ENCODE measurements at regions not wholly inside any gene's neighbourhood (a gene's known extent, or its start where the extent isn't known, plus 50 kb on each side); places are given as distances from the start of the nearest gene placed in this dataset.
"Not testable (repeated sequence)": the region's sequence is repeated elsewhere in the genome, so short reads cannot be mapped to it uniquely, and the experiment has no call there.

DNA sequence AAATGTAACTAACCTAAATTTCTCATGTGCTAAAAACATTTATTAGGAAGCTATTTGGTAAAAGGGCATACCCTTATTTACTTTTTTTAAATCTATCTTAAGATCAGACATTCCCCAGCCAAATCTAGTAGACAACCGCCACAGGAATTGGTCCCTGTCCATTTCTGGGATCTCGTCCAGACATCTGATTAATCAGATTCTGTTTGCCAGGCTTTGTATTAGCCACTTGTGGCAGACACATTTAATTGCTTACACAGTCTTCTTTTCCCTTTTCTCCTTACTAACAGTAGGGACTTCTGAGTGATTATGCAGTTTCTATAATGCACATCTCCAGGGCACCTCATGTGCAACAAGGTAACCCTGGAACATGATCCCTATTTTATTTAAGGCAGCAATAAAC is 449.0 kb upstream of the RGS18 start:
- intact Hi-C loops (cut with micrococcal nuclease) = no loop called here

DNA sequence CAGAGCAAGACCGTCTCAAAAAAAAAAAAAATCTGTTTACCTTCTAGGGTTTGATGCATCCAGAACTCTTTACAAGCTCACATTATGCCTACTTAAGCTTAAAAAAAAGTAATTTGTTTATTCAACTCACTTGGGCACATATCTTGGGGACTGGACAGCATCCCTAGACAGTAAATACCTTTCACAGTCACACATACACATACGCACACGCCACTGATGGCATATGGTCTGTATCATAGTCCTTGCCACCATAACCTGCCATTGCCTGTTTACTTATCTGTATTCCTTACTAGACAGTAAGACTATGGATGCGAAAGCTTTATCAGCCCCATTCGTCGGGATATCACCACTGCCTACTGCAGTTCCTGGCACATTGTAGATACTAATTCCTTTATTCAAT is 446.3 kb upstream of the RGS18 start:
- intact Hi-C loops (cut with micrococcal nuclease) = no loop called here

DNA sequence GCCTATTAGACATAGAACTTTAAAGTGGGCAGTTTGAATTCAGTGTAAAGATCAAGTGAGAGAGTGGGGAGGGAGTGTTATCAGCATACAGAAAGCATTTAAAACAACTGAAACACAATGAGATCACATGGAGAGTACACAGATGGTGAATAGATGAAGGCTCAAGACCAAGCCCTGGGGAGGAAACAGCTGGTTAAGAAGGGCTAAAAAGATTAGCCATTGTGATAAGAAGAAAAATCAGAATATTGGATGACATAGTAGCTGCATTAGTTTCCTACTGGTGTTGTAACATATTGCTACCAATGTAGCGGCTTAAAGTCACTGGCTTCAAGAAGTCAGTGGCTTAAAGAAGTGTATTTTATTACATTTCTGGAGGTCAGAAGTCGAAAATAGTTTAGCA is 443.4 kb upstream of the RGS18 start:
- intact Hi-C loops (cut with micrococcal nuclease) = no loop called here

DNA sequence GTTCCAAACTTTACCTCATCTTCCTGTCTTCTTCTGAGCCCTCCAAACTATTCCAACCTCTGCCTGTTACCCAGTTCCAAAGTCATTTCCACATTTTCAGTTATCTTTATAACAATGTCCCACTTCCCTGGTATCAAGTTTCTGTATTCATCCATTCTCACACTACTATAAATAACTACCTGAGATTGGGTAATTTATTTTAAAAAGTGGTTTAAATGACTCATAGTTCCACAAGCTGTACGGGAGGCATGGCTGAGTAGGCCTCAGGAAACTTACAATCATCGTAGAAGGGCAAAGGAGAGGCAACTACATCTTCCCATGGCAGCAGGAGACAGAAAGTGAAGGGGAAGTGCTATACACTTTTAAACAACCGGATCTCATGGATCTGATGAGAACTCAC is 428.5 kb upstream of the RGS18 start:
- intact Hi-C loops (cut with micrococcal nuclease) = no loop called here

DNA sequence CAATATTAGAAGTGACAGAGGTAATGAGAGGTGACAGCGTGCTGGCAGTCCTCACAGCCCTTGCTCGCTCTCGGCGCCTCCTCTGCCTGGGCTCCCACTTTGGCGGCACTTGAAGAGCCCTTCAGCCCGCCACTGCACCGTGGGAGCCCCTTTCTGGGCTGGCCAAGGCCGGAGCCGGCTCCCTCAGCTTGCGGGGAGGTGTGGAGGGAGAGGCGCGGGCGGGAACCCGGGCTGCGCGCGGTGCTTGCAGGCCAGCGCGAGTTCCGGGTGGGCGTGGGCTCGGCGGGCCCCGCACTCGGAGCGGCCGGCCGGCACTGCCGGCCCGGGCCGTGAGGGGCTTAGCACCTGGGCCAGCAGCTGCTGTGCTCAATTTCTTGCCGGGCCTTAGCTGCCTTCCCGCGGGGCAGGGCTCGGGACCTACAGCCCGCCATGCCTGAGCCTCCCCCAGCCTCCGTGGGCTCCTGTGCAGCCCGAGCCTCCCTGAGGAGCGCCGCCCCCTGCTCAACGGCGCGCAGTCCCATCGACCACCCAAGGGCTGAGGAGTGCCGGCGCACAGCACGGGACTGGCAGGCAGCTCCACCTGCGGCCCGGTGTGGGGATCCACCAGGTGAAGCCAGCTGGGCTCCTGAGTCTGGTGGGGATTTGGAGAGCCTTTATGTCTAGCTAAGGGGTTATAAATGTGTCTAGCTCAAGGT is 426.5 kb upstream of the RGS18 start:
- intact Hi-C loops (cut with micrococcal nuclease) = not testable (repeated sequence)

DNA sequence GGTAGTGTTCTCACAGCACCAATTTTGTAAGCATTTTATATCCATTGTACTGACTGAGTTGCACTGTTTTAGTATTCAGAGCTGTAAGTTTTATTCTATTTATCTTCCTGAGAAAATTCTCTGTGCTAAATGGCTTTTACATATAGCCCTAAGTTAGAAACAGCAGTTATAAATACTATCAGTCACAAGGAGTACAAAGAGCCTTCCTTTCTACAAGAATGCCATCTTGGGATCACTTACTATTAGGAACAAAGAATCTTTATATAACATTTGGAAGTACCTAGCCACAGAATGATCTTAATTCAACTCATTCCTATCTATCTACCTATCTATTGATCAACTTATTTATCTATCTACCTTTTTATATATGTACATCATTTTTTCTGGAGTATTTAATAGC is 423.9 kb upstream of the RGS18 start:
- intact Hi-C loops (cut with micrococcal nuclease) = no loop called here

DNA sequence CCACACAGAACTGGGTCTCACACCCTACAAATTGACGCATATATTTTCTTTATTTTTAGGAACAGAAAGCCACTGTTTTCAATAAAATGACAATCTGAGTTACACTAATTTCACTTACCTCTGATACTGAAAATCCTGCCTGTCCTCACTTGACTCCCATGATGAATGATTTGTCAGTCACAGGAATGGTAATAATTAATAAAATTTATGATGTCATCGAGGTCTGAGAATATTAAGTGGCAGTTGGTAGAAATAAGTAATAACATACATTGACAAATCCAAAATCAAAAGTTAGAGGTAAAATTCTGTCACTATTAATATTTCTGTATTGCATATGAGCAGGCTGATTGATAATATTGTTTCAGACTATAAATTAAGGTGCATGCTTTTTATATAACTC is 418.7 kb upstream of the RGS18 start:
- intact Hi-C loops (cut with micrococcal nuclease) = no loop called here

DNA sequence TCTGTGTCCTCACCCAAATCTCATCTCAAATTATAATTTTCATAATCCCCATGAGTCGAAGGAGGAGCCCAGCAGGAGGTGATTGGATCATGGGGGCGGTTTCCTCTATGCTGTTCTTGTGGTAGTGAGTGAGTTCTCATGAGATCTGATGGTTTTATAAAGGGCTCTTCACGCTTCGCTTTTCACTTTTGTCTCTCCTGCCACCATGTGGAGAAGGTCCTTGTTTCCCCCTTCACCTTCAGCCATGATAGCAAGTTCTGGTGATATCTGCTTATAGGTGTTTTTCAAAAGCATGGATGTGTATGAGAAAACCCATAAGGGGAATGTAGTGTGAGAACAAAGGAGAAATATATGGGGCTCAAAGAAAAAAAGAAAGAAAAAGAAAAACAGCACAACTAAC is 405.9 kb upstream of the RGS18 start:
- intact Hi-C loops (cut with micrococcal nuclease) = no loop called here

DNA sequence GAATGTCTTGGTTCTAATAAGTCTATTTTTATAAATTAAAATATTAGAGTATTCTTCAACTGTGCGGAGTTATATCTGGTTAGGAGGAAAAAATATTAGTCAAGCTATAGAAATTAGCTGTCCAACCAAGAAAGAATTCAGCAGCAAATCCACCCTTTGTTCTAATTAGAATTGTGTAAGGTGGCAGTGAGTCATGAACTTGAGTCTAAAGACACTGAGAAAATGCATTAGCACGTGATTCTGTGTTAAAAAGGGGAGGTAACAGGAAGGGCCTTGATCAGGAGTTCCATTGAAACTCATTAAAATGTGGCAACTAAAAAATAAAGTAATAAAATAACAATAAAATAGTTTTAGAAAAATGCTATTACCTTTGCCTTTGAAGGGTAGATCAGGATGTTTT is 398.2 kb upstream of the RGS18 start:
- intact Hi-C loops (cut with micrococcal nuclease) = no loop called here

DNA sequence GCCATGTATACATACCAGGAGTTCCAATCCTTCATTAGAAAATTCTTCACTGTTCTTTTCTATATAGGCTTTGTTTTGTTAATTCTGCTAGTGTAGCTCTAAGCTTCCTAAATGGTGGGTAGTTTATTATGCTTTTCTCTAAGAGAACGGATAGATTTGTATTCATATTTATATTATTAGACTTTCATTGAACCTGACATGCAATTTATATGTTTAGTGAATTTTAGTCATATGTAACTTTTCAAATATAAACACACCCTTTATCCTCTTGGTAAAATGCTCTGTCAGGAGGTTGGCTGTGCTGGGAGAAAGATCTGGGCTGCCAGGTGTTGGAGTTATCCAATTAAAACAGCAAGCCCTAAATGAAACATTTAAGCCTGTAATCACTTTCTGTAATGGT is 369.7 kb upstream of the RGS18 start:
- intact Hi-C loops (cut with micrococcal nuclease) = no loop called here

DNA sequence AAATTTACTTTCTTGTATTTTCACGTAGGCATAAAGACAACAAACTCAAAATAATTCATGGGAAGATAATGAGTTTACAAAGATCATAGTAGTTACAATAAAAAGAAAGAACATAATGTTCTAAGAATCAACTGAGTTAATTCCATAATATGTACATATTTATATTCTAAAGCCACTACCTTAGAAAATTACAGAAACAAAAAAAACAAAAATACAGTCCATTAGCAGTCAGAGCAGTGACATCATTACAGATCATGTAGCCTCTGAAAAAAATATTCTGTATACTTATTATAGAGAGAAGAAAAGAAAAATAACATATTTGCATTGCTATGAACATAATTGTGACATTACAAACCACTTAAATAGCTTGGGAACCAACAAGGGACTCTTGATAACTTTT is 360.1 kb upstream of the RGS18 start:
- intact Hi-C loops (cut with micrococcal nuclease) = no loop called here

DNA sequence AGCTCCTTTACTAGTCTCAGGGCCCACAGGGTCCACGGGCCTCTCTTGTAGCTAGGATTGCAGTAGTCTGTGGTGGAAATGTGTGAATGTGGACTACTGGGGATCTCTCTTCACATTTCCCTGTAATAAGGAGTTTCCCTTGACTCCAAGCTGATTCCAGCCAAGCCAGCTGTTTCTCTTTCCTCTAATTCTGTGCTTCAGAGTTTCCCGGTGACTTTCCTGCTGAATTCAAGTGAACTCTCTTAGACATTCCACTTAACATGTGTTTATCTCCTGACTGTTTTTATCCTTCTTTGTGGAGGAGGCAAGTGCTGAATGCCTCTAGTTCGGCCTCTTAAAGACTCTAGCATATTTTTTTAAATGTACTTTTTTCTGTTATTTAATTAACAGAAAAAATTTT is 354.0 kb upstream of the RGS18 start:
- intact Hi-C loops (cut with micrococcal nuclease) = no loop called here

DNA sequence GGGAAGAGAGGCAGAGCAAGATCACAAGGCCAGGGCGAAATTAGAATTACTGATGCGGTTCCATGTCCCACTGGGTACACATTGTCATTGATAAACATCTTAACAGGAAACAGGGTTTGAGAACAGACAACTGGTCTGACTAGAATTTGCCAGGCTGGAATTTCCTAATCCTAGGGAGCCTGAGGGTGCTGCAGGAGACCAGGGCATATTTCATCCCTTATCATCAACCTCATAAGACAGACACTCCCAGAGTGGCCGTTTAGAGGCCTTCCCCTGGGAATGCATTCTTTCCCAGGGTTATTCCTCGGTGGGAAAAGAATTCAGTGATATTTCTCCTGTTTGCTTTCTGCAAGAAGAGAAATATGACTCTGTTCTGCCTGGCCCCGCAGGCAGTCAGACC is 344.7 kb upstream of the RGS18 start:
- intact Hi-C loops (cut with micrococcal nuclease) = not testable (repeated sequence)

DNA sequence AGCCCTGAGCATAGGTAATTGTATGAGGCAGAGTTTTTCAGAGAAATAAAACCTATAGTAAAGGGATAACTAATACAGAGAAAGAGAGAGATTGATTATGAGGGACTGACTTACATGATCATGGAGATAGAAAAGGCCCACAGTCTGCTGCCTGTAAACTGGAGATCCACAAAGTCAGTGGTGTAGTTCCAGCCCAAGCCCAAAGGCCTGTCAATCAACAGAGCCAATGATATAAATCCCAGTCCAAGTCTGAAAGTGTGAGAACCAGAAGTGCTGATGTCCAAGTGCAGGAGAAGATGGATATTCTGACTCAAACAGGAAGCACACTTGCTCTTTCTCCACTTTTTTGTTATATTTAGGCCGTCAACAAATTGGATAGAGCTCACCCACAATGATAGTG is 340.1 kb upstream of the RGS18 start:
- intact Hi-C loops (cut with micrococcal nuclease) = no loop called here

DNA sequence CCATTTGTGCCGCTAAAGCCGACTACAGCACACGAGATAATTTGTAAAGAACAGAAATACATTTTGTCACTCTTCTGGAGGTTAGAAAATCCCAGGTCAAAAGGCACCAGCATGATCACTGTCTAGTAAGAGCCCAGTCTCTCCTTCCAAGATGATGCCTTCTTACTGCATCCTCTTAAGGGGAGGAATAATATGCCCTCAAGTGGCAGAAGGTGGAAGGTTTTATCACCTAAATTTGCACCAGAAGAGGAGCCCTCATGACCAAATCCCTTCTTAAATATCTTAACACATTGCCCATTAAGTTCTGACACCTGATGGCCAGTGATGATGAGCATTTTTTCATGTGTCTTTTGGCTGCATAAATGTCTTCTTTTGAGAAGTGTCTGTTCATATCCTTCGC is 326.7 kb upstream of the RGS18 start:
- intact Hi-C loops (cut with micrococcal nuclease) = no loop called here

DNA sequence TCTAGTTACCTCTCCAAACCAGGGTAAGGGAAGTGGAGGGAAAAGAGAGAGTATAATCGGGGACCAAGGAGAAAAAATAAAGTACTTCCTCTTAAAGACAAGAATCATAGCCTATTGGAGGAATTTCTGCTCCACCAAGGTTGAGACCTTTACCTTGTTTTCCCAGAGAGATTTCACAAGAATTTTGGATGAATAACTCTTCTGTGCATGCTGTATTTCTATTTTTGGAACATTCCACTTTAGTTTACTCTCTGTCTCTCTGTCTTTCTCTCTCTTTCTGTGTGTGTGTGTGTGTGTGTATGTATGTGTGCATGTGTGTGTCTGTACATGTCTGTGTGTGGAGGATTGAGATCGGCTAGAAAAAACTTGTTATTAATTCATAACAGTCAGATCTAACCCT is 318.4 kb upstream of the RGS18 start:
- intact Hi-C loops (cut with micrococcal nuclease) = no loop called here

DNA sequence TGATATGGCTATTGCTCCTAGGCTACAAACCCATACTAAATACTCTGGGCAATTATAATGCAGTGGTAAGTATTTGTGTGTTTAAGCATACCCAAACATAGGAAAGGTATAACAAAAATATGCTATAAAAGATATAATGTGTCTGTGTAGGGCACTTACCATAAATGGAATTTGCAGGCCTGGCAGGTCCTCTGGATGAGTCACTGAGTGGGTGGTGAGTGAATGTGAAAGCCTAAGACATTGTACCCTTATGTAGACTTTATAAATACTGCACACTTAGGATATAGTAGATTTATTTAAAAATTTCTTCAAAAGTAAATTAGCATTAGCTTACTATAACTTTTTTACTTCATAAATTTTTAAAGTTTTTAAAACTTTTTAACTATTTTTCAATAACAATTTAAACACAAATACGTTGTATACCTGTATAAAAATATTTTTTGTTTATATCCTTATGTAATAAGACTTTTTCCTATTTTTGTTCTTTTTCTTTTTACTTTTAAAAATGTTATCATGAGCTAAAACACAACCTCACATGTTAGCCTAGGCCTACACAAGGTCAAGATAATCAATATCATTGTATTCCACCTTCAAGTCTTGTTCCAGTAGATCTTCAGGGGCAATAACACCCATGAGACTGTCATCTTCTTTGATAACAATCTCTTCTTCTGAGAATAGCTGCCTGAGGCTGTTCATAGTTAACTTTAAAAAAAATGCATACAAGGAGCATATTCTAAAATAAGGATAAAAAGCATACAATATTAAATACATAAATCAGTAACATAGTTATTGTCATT is 306.3 kb upstream of the RGS18 start:
- intact Hi-C loops (cut with micrococcal nuclease) = no loop called here

DNA sequence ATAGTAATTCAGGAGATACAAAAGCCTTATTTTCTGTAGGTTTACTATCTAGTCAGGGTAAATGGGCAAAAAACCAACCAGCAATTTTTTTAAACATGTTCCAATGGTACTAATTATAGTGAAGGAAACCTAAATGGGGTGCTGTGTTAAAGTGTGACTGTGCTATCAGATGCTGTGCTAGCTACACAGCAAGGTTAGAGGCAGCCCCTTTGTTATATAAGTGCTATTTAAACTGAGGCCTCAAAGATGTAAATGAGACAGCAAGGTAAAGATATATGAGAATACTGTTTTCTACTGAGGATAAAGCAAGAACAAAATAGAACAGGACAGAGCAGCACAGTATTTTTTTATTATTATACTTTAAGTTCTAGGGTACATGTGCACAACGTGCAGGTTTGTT is 305.4 kb upstream of the RGS18 start:
- intact Hi-C loops (cut with micrococcal nuclease) = no loop called here

DNA sequence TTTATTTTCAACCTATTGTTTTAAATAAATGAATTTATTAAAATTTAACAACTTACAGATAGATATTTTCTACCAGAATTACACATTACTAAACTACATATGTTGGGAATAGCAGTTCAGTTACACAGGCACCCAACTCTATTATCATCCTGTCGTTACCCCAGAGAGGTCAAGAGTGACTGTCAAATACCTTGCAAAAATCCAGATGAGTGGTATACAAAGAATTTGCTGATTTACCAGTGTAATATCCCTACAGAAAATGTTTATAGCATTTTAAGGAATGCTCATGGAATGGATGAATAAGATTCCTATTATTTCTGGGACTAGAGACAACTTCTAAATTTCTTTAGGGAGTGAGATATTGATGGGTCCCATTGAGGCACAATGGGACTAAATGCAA is 300.7 kb upstream of the RGS18 start:
- intact Hi-C loops (cut with micrococcal nuclease) = no loop called here

DNA sequence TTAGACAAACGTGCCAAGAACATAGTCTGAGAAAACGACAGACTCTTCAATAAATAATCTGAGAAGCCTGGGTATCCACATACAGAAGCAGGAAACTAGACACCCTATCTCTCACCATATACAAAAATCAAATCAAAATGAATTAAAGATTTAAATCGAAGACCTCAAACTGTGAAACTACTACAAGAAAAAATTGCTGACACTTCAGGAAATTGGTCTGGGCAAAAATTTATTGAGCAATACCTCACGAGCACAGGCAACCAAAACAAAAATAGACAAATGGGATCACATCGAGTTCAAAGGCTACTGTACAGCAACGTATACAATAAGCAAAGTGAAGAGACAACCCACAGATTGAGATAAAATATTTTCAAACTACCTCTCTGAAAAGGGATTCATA is 292.8 kb upstream of the RGS18 start:
- intact Hi-C loops (cut with micrococcal nuclease) = no loop called here

DNA sequence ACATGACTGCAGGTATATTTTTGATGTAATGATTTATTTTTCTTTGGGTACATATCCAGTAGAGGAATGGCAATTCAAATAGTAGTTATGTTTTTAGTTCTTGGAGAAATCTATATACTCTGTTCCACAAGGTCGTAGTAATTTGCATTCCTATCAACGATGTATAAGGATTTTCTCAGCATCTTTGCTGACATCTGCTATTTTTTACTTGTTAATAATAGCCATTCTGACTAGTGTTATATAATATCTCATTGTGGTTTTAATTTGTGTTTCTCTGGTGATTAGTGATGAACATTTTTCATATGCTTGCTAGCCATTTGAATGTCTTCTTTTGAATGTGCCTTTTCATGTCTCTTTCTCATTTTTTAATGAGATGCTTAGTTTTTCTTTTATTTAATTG is 292.1 kb upstream of the RGS18 start:
- intact Hi-C loops (cut with micrococcal nuclease) = no loop called here

DNA sequence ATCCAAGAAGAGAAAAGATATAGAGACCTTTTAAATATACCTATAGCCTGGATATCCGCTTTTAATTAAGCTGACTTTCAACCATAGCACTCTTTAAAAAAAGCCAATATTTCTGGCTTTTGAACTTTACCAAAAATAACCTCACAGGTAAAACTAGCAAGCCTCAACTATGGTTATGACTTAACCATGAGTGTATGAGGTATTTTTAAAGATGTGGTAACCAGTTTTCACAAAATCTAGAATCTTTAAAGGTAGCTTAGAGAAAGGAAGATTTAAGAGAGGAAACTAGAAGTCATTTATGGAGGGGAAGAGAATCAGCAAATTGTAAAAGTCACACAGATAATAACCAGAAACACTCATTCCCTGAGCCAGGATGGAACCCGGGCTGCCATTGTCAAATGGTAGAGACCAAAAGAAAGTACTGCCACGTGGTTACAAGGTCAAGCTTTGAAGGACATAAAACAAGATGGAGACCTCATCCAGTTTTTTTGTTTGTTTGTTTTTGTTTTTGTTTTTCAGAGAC is 288.4 kb upstream of the RGS18 start:
- intact Hi-C loops (cut with micrococcal nuclease) = no loop called here

DNA sequence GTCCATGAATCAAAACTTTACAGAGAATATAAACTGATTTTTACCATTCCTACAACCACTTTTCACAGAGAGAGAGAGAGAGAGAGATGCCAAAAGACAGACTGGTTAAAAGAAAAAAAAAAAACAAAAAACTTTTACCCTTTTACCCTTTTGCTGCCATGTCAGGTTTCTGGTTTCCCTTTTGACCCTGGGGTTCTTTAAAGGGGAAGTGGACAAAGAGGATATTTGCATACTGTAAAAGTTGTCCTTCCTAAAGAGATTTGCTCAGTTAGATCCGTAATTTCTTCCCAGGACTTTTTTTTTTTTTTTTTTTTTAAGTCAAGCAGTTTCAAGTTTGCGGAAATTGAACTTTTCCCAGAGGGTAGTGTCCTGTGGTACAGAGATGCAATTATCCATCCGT is 287.8 kb upstream of the RGS18 start:
- intact Hi-C loops (cut with micrococcal nuclease) = no loop called here

All from T-helper 1 cell treated with Interleukin-12 subunit alpha and Interleukin-12 subunit beta and Interleukin-4 antibody, amounts not matched to agents 30 ng/mL and 1 ng/mL, for 36 hours (primary cell).